ENCODE measurements at regions not wholly inside any gene's neighbourhood (a gene's known extent, or its start where the extent isn't known, plus 50 kb on each side); places are given as distances from the start of the nearest gene placed in this dataset.

DNA sequence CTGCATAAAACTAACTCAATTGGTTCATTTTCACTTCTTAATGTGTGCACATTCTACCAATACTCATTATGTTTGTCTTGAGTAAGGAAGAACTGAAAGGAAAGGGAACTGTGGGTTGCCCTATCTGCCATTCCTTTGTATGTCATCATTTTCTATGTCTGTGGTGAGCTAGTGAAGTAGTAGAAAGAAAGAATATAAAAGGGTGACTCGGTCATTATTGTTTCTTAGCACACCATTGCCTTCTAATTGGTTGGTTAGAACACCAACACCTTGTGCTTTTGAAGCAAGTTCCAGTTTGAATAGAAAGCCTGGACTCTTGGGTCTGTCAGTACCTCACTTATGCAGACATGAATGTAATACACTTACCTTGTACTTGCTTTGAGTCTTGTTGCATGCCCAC lies 64.3 kb upstream of the MDFIC start:
- DNase-seq (ENCODE audit: low read depth), result no peak

- DNase-seq (ENCODE audit: low read depth), result no peak
Measured at GRCh38 chr7:114859477-114859876, 62.4 kb upstream of the MDFIC start.

GRCh38 chr7:114860206-114860605 lies 61.7 kb upstream of the MDFIC start:
- no peak for DNase-seq (ENCODE audit: low read depth)

DNA sequence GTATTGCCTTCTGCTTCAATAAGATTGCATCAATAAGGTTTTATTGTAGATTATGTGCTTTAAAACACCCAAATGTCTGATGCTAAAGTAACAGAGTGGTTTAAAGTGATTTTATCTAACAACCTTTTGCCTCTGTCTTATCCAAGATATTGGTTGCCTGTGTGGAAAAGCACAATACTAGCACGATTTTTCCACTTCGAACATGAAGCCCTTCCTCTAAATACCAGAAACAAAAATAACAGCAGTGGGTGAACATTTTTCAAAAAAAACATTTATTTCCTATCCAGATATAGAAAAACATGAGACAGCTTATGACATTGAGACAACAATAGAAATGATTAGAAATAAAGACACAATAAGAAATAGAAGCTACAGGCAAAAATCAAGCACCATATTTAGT lies 59.5 kb upstream of the MDFIC start:
- DNase-seq (ENCODE audit: low read depth), result no peak

DNA sequence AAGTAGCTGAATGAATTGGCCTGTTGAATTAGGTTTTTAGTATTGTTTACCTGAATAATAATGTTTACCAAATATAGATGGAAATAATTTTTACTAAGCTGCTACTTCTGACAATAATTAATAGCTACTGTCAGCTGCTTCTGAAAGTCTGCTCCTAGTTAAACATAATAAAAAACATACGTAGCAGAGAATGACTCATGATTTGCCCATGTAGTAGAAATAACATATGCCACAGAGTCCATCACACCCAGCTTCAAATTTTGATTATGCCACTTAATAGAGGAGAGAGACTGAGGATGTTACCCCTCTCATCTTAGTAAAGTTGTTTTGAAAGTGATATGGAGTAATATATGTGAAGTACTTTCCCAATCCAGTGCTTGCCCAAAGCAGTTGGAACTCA lies 57.6 kb upstream of the MDFIC start:
- DNase-seq (ENCODE audit: low read depth), result no peak

- peak; percentile 39 for DNase-seq (ENCODE audit: low read depth)
Measured at GRCh38 chr7:114865564-114865963, 56.3 kb upstream of the MDFIC start.

Data from stimulated activated CD8-positive, alpha-beta memory T cell treated with anti-CD3 and anti-CD28 coated beads, Interleukin-4, amount 100 ng/mL, for 24 hours (primary cell).